ENCODE measurements at regions not wholly inside any gene's neighbourhood (a gene's known extent, or its start where the extent isn't known, plus 50 kb on each side); places are given as distances from the start of the nearest gene placed in this dataset.
A peak's percentile ranks its signal among the peaks of the same experiment; 100 is the strongest.

- DNase-seq (ENCODE audit: low spot score) (no peak), ATAC-seq (ENCODE audit: low read depth) (no peak)
- TF ChIP-seq CTCF (IDR thresholded peaks at IDR 0.05; ENCODE audit: poor library complexity, severe bottlenecking), result no peak
- Histone ChIP-seq H3K36me3 (ENCODE audit: low read depth) (no peaks in the 10 kb centered on the region), H3K27ac (ENCODE audit: poor library complexity, severe bottlenecking) (no peak overlapping the region), H3K9me3 (ENCODE audit: severe bottlenecking) (no peaks in the 10 kb centered on the region), H3K4me3 (ENCODE audit: severe bottlenecking) (no peak overlapping the region), H3K27me3 (ENCODE audit: insufficient read depth, poor library complexity, severe bottlenecking) (no peaks in the 10 kb centered on the region), H3K4me1 (ENCODE audit: insufficient read depth, poor library complexity, severe bottlenecking) (peaks cover 46% of the 10 kb centered on the region)
Measured at GRCh38 chr20:11114382-11114781, 440.6 kb upstream of the JAG1 start.

- Histone ChIP-seq H3K27ac (ENCODE audit: poor library complexity, severe bottlenecking) (peak overlapping the region; percentile 98), H3K4me3 (ENCODE audit: severe bottlenecking) (no peak overlapping the region), H3K27me3 (ENCODE audit: insufficient read depth, poor library complexity, severe bottlenecking) (no peaks in the 10 kb centered on the region), H3K9me3 (ENCODE audit: severe bottlenecking) (no peaks in the 10 kb centered on the region), H3K4me1 (ENCODE audit: insufficient read depth, poor library complexity, severe bottlenecking) (peaks cover 32% of the 10 kb centered on the region), H3K36me3 (ENCODE audit: low read depth) (no peaks in the 10 kb centered on the region)
- no peak for TF ChIP-seq CTCF (IDR thresholded peaks at IDR 0.05; ENCODE audit: poor library complexity, severe bottlenecking)
- peak; percentile 85 for ATAC-seq (ENCODE audit: low read depth)
- peak; percentile 85 for DNase-seq (ENCODE audit: low spot score)
Measured at GRCh38 chr20:11117808-11118528, 444.2 kb upstream of the JAG1 start.

GRCh38 chr20:11118802-11119380 lies 445.1 kb upstream of the JAG1 start:
- Histone ChIP-seq H3K36me3 (ENCODE audit: low read depth) (no peaks in the 10 kb centered on the region), H3K9me3 (ENCODE audit: severe bottlenecking) (no peaks in the 10 kb centered on the region), H3K4me3 (ENCODE audit: severe bottlenecking) (no peak overlapping the region), H3K4me1 (ENCODE audit: insufficient read depth, poor library complexity, severe bottlenecking) (peaks cover 31% of the 10 kb centered on the region), H3K27ac (ENCODE audit: poor library complexity, severe bottlenecking) (peak overlapping the region; percentile 98), H3K27me3 (ENCODE audit: insufficient read depth, poor library complexity, severe bottlenecking) (no peaks in the 10 kb centered on the region)
- ATAC-seq (ENCODE audit: low read depth) (peak; percentile 78), DNase-seq (ENCODE audit: low spot score) (no peak)
- no peak for TF ChIP-seq CTCF (IDR thresholded peaks at IDR 0.05; ENCODE audit: poor library complexity, severe bottlenecking)

GRCh38 chr20:11119573-11119972 lies 445.8 kb upstream of the JAG1 start:
- Histone ChIP-seq H3K4me1 (ENCODE audit: insufficient read depth, poor library complexity, severe bottlenecking) (peaks cover 31% of the 10 kb centered on the region), H3K27ac (ENCODE audit: poor library complexity, severe bottlenecking) (peak overlapping the region; percentile 98), H3K4me3 (ENCODE audit: severe bottlenecking) (no peak overlapping the region), H3K9me3 (ENCODE audit: severe bottlenecking) (no peaks in the 10 kb centered on the region), H3K27me3 (ENCODE audit: insufficient read depth, poor library complexity, severe bottlenecking) (no peaks in the 10 kb centered on the region), H3K36me3 (ENCODE audit: low read depth) (no peaks in the 10 kb centered on the region)
- no peak for DNase-seq (ENCODE audit: low spot score)
- ATAC-seq (ENCODE audit: low read depth), result no peak
- TF ChIP-seq CTCF (IDR thresholded peaks at IDR 0.05; ENCODE audit: poor library complexity, severe bottlenecking), result no peak

- Histone ChIP-seq H3K4me3 (ENCODE audit: severe bottlenecking) (no peak overlapping the region), H3K9me3 (ENCODE audit: severe bottlenecking) (no peaks in the 10 kb centered on the region), H3K27me3 (ENCODE audit: insufficient read depth, poor library complexity, severe bottlenecking) (no peaks in the 10 kb centered on the region), H3K36me3 (ENCODE audit: low read depth) (no peaks in the 10 kb centered on the region), H3K4me1 (ENCODE audit: insufficient read depth, poor library complexity, severe bottlenecking) (peaks cover 31% of the 10 kb centered on the region), H3K27ac (ENCODE audit: poor library complexity, severe bottlenecking) (peak overlapping the region; percentile 98)
- ATAC-seq (ENCODE audit: low read depth), result no peak
- no peak for DNase-seq (ENCODE audit: low spot score)
- TF ChIP-seq CTCF (IDR thresholded peaks at IDR 0.05; ENCODE audit: poor library complexity, severe bottlenecking), result no peak
Measured at GRCh38 chr20:11120431-11120830, 446.6 kb upstream of the JAG1 start.

Data from RWPE2 (cell line).